ENCODE measurements at regions not wholly inside any gene's neighbourhood (a gene's known extent, or its start where the extent isn't known, plus 50 kb on each side); places are given as distances from the start of the nearest gene placed in this dataset.

- Mint-ChIP-seq H3K4me1 (no peaks in the 10 kb centered on the region), H3K27ac (no peak overlapping the region), H3K9me3 (no peaks in the 10 kb centered on the region), H3K27me3 (no peaks in the 10 kb centered on the region), H3K4me3 (no peak overlapping the region), H3K36me3 (no peaks in the 10 kb centered on the region)
- no peak for DNase-seq
- CTCF ChIA-PET, result interaction anchor here (0.7 kb wide), 1 partner anchor 54 kb away, joined by 3 read pairs; no protein-coding TSS in a partner anchor
Measured at GRCh38 chr14:100955201-100955600, 51.7 kb upstream of the RTL1 start.

- no peak overlapping the region for H3K27ac Mint-ChIP-seq
- no peaks in the 10 kb centered on the region for H3K27me3 Mint-ChIP-seq
Measured at GRCh38 chr14:100962494-100962893, 59.0 kb upstream of the RTL1 start.

GRCh38 chr14:100965296-100965695, 61.8 kb upstream of the RTL1 start:
- Mint-ChIP-seq H3K4me1 (no peaks in the 10 kb centered on the region), H3K36me3 (no peaks in the 10 kb centered on the region), H3K9me3 (no peaks in the 10 kb centered on the region), H3K27ac (no peak overlapping the region), H3K4me3 (no peak overlapping the region), H3K27me3 (no peaks in the 10 kb centered on the region)
- no peak for DNase-seq
- CTCF ChIA-PET, result no interaction called here

More at GRCh38 chr14:100962494-100962893, 59.0 kb upstream of the RTL1 start:
- Mint-ChIP-seq H3K36me3 (no peaks in the 10 kb centered on the region), H3K9me3 (no peaks in the 10 kb centered on the region), H3K4me3 (no peak overlapping the region), H3K4me1 (no peaks in the 10 kb centered on the region)
- no peak for DNase-seq
- CTCF ChIA-PET, result no interaction called here

DNA sequence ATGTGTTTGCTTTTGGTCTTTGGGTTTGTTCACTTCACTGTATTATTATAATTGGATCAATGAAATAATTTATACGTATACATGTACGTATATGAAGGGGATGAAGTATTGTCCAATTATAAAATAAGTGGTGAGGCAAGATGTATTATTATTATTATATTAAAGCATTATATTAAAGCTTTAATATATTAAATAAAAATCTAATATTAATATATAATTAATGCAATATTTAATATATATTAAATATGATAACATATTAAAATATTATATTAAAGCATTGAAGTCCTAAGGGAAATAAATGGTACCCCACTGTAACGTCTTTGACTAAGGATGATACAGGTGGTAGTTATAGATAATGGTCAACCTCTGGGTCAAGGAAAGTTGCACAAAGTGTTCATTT, 63.7 kb upstream of the RTL1 start:
- no peaks in the 10 kb centered on the region for H3K9me3 Mint-ChIP-seq
- no peak overlapping the region for H3K27ac Mint-ChIP-seq
- no peak overlapping the region for H3K4me3 Mint-ChIP-seq
- no peaks in the 10 kb centered on the region for H3K36me3 Mint-ChIP-seq
- CTCF ChIA-PET, result no interaction called here
- H3K27me3 Mint-ChIP-seq, result no peaks in the 10 kb centered on the region
- no peaks in the 10 kb centered on the region for H3K4me1 Mint-ChIP-seq
- DNase-seq, result no peak

- no peaks in the 10 kb centered on the region for H3K27me3 Mint-ChIP-seq
- no peak overlapping the region for H3K27ac Mint-ChIP-seq
- DNase-seq, result no peak
- no peaks in the 10 kb centered on the region for H3K4me1 Mint-ChIP-seq
- CTCF ChIA-PET, result no interaction called here
- H3K4me3 Mint-ChIP-seq, result no peak overlapping the region
- no peaks in the 10 kb centered on the region for H3K36me3 Mint-ChIP-seq
- no peaks in the 10 kb centered on the region for H3K9me3 Mint-ChIP-seq
Measured at GRCh38 chr14:100967930-100968329, 64.4 kb upstream of the RTL1 start.

GRCh38 chr14:100972118-100972897, 68.8 kb upstream of the RTL1 start:
- no peak for DNase-seq
- no peaks in the 10 kb centered on the region for H3K27me3 Mint-ChIP-seq
- H3K4me1 Mint-ChIP-seq, result no peaks in the 10 kb centered on the region
- no peak overlapping the region for H3K4me3 Mint-ChIP-seq
- no peaks in the 10 kb centered on the region for H3K36me3 Mint-ChIP-seq
- no peaks in the 10 kb centered on the region for H3K9me3 Mint-ChIP-seq
- CTCF ChIA-PET, result no interaction called here
- no peak overlapping the region for H3K27ac Mint-ChIP-seq

- Mint-ChIP-seq H3K27ac (no peak overlapping the region), H3K36me3 (no peaks in the 10 kb centered on the region), H3K4me1 (no peaks in the 10 kb centered on the region), H3K27me3 (no peaks in the 10 kb centered on the region), H3K4me3 (no peak overlapping the region), H3K9me3 (no peaks in the 10 kb centered on the region)
- CTCF ChIA-PET, result no interaction called here
- no peak for DNase-seq
Measured at GRCh38 chr14:100975671-100976070, 72.1 kb upstream of the RTL1 start.

DNA sequence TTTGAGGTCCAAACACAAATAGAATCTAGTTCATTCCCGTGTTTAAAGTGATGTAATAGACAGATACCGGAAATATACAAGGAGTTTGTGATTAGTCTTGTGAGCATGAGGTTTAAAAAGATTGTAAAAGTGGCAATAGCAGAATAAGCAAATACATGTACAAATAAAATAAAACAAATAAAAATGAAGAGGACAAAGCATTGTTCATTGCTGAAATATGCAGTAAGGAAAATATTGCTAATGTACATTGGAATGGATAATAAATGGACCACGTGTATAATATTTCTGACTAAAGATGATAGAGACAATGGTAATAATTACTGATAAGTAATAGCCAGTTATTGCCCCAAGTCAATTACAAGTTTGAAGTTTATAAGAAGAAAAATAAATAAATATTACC, 75.6 kb upstream of the RTL1 start:
- H3K4me1 Mint-ChIP-seq, result no peaks in the 10 kb centered on the region
- CTCF ChIA-PET, result no interaction called here

GRCh38 chr14:100979780-100980179, 76.3 kb upstream of the RTL1 start:
- Mint-ChIP-seq H3K27me3 (no peaks in the 10 kb centered on the region), H3K36me3 (no peaks in the 10 kb centered on the region)
- DNase-seq, result no peak

More for the DNA sequence above, 75.6 kb upstream of the RTL1 start:
- no peak overlapping the region for H3K4me3 Mint-ChIP-seq
- no peaks in the 10 kb centered on the region for H3K9me3 Mint-ChIP-seq
- H3K27me3 Mint-ChIP-seq, result no peaks in the 10 kb centered on the region
- no peak for DNase-seq
- H3K36me3 Mint-ChIP-seq, result no peaks in the 10 kb centered on the region
- no peak overlapping the region for H3K27ac Mint-ChIP-seq

DNA sequence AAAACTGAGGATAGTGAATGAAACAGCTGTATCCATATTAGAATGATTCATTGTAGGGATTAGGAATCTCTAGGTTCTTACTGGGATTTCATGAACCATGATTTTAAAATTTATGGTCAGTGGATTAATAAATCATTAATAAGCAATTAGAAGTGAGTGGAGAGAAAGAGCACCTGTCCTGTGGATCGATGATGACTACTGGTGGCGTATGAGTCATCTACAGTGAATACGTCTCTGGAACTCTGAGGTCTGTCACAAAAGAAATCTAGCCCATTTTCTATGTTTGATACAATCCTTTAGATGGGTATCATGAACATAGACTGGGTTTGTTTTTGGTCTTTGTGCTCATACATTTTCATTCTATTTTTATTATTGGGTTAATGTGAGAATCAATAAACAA, 77.3 kb upstream of the RTL1 start:
- CTCF ChIA-PET, result no interaction called here
- Mint-ChIP-seq H3K9me3 (no peaks in the 10 kb centered on the region), H3K4me1 (no peaks in the 10 kb centered on the region), H3K27me3 (no peaks in the 10 kb centered on the region), H3K36me3 (no peaks in the 10 kb centered on the region), H3K27ac (no peak overlapping the region), H3K4me3 (no peak overlapping the region)
- no peak for DNase-seq

More at GRCh38 chr14:100979780-100980179, 76.3 kb upstream of the RTL1 start:
- H3K27ac Mint-ChIP-seq, result no peak overlapping the region
- H3K4me3 Mint-ChIP-seq, result no peak overlapping the region
- no peaks in the 10 kb centered on the region for H3K9me3 Mint-ChIP-seq
- H3K4me1 Mint-ChIP-seq, result no peaks in the 10 kb centered on the region
- CTCF ChIA-PET, result no interaction called here

DNA sequence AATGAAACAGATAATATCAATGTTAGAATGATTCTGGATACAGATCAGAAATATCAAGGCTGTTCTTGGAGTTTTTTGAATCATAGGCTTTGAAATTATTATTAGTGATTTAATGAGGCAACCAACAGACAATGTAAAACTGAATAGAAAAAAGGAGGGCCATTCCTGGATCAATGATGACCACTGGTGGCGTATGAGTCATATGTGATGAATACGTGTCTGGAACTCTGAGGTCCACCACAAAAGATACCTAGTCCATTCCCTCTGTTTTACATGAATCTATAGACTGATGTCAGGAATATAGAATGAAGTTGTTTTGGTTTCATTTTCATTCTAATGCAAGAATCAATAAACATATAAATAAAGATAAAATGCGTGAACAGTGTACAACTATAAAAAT, 78.3 kb upstream of the RTL1 start:
- CTCF ChIA-PET, result no interaction called here
- H3K4me3 Mint-ChIP-seq, result no peak overlapping the region
- no peaks in the 10 kb centered on the region for H3K4me1 Mint-ChIP-seq
- H3K27me3 Mint-ChIP-seq, result no peaks in the 10 kb centered on the region
- no peak overlapping the region for H3K27ac Mint-ChIP-seq
- H3K9me3 Mint-ChIP-seq, result no peaks in the 10 kb centered on the region
- no peaks in the 10 kb centered on the region for H3K36me3 Mint-ChIP-seq
- DNase-seq, result no peak

- no peak for DNase-seq
- H3K27me3 Mint-ChIP-seq, result no peaks in the 10 kb centered on the region
- no peak overlapping the region for H3K4me3 Mint-ChIP-seq
- CTCF ChIA-PET, result no interaction called here
- no peaks in the 10 kb centered on the region for H3K4me1 Mint-ChIP-seq
- no peaks in the 10 kb centered on the region for H3K36me3 Mint-ChIP-seq
- no peak overlapping the region for H3K27ac Mint-ChIP-seq
- no peaks in the 10 kb centered on the region for H3K9me3 Mint-ChIP-seq
Measured at GRCh38 chr14:100982353-100982752, 78.8 kb upstream of the RTL1 start.

GRCh38 chr14:100982762-100983161, 79.2 kb upstream of the RTL1 start:
- H3K9me3 Mint-ChIP-seq, result no peaks in the 10 kb centered on the region
- DNase-seq, result no peak
- CTCF ChIA-PET, result no interaction called here

DNA sequence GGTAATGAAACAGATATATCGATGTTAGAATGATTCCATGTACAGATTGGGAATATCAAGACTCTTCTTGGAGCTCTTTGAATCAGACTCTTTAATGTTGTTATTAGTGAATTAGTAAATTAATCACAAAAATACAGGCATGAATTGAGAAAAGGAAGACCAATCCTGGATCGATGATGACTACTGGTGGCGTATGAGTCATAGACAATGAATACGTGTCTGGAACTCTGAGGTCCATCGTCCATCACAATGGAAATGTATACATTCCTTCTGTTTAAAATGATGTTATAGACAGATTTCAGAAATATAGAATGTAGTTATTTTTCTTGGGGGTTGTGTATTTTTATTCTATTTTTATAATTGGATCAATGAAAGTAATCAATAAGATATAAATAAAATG, 80.2 kb upstream of the RTL1 start:
- DNase-seq, result no peak
- CTCF ChIA-PET, result no interaction called here
- H3K4me3 Mint-ChIP-seq, result no peak overlapping the region
- no peaks in the 10 kb centered on the region for H3K27me3 Mint-ChIP-seq
- H3K9me3 Mint-ChIP-seq, result no peaks in the 10 kb centered on the region
- no peaks in the 10 kb centered on the region for H3K36me3 Mint-ChIP-seq
- no peak overlapping the region for H3K27ac Mint-ChIP-seq
- H3K4me1 Mint-ChIP-seq, result no peaks in the 10 kb centered on the region

More at GRCh38 chr14:100982762-100983161, 79.2 kb upstream of the RTL1 start:
- Mint-ChIP-seq H3K4me3 (no peak overlapping the region), H3K4me1 (no peaks in the 10 kb centered on the region), H3K27me3 (no peaks in the 10 kb centered on the region), H3K36me3 (no peaks in the 10 kb centered on the region), H3K27ac (no peak overlapping the region)

DNA sequence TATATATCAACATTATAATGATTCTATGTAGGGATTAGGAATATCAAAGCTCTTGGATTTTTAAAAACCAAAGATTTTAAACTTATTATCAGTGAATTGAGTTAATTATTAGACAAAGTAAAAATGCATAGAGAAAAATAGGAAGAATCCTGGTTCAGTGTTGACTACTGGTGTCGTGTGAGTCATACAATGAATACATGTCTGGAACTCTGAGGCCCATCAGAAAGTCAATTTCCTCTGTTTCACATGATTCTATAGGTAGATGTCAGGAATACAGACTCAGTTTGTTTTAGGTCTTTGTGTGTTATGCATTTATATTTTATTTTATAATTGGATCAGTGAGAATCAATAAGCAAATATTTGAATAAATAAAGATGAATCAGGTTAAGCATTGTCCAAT, 84.5 kb upstream of the RTL1 start:
- DNase-seq, result no peak
- H3K4me3 Mint-ChIP-seq, result no peak overlapping the region
- H3K9me3 Mint-ChIP-seq, result no peaks in the 10 kb centered on the region
- H3K36me3 Mint-ChIP-seq, result no peaks in the 10 kb centered on the region
- H3K27ac Mint-ChIP-seq, result no peak overlapping the region
- no peaks in the 10 kb centered on the region for H3K4me1 Mint-ChIP-seq
- peaks cover 5% of the 10 kb centered on the region for H3K27me3 Mint-ChIP-seq
- CTCF ChIA-PET, result no interaction called here
